Right renal pelvis (tissue), 4 donors: ENCODE measurements at regions not wholly inside any gene's neighbourhood (a gene's known extent, or its start where the extent isn't known, plus 50 kb on each side); places are given as distances from the start of the nearest gene placed in this dataset.
A peak's percentile ranks its signal among the peaks of the same experiment; 100 is the strongest.

ENCODE experiments used
- DNase-seq, 4 donors: peaks; one replicate each; pipeline ENCODE4 v3.0.0-alpha.2; 2013; ENCODE audit warnings: low read depth in 4 of 4, low spot score in 3 of 4, missing footprints in 1 of 4

GRCh38 chr9:79264511-79265355 is 307.0 kb upstream of the TLE4 start:
- no peak for DNase-seq

- no peak for DNase-seq
These were observed 304.8 kb upstream of the TLE4 start for GRCh38 chr9:79266986-79267385.

GRCh38 chr9:79268806-79269205 is 303.0 kb upstream of the TLE4 start:
- DNase-seq, result no peak

- DNase-seq, result no peak
These were observed 298.5 kb upstream of the TLE4 start for GRCh38 chr9:79273311-79273710.

- DNase-seq, result no peak
These were observed 292.4 kb upstream of the TLE4 start for GRCh38 chr9:79279356-79279755.

- DNase-seq, result no peak
These were observed 291.1 kb upstream of the TLE4 start for GRCh38 chr9:79280691-79281090.

- no peak for DNase-seq
These were observed 287.7 kb upstream of the TLE4 start for GRCh38 chr9:79284081-79284480.

- DNase-seq, result no peak
These were observed 284.6 kb upstream of the TLE4 start for GRCh38 chr9:79286992-79287707.

GRCh38 chr9:79287708-79288290 is 284.0 kb upstream of the TLE4 start:
- no peak for DNase-seq

- no peak for DNase-seq
These were observed 281.9 kb upstream of the TLE4 start for GRCh38 chr9:79289856-79290255.

GRCh38 chr9:79292731-79293280 is 279.0 kb upstream of the TLE4 start:
- no peak for DNase-seq

GRCh38 chr9:79300068-79300467 is 271.7 kb upstream of the TLE4 start:
- no peak for DNase-seq

GRCh38 chr9:79301085-79301484 is 270.7 kb upstream of the TLE4 start:
- peak in 2 of 4 donors; percentile 16 to 26 for DNase-seq

GRCh38 chr9:79301551-79302391 is 270.0 kb upstream of the TLE4 start:
- DNase-seq, result peak; percentile 39 to 73 (median 51)

GRCh38 chr9:79302569-79302968 is 269.2 kb upstream of the TLE4 start:
- DNase-seq, result no peak

GRCh38 chr9:79308012-79308411 is 263.8 kb upstream of the TLE4 start:
- no peak for DNase-seq

GRCh38 chr9:79312686-79313421 is 258.9 kb upstream of the TLE4 start:
- DNase-seq, result no peak

GRCh38 chr9:79325501-79325900 is 246.3 kb upstream of the TLE4 start:
- no peak for DNase-seq

GRCh38 chr9:79329861-79330260 is 241.9 kb upstream of the TLE4 start:
- no peak for DNase-seq

GRCh38 chr9:79334001-79334400 is 237.8 kb upstream of the TLE4 start:
- no peak for DNase-seq
